Stromal cell of bone marrow (primary cell): ENCODE measurements at regions not wholly inside any gene's neighbourhood (a gene's known extent, or its start where the extent isn't known, plus 50 kb on each side); places are given as distances from the start of the nearest gene placed in this dataset.

Experiments used
- DNase-seq: peaks from one replicate; pipeline ENCODE4 v3.0.0-alpha.2; 2012; ENCODE audit warnings: low read depth

GRCh38 chr1:87682565-87682964 lies 353.9 kb downstream of the LMO4 start:
- no peak for DNase-seq

DNA sequence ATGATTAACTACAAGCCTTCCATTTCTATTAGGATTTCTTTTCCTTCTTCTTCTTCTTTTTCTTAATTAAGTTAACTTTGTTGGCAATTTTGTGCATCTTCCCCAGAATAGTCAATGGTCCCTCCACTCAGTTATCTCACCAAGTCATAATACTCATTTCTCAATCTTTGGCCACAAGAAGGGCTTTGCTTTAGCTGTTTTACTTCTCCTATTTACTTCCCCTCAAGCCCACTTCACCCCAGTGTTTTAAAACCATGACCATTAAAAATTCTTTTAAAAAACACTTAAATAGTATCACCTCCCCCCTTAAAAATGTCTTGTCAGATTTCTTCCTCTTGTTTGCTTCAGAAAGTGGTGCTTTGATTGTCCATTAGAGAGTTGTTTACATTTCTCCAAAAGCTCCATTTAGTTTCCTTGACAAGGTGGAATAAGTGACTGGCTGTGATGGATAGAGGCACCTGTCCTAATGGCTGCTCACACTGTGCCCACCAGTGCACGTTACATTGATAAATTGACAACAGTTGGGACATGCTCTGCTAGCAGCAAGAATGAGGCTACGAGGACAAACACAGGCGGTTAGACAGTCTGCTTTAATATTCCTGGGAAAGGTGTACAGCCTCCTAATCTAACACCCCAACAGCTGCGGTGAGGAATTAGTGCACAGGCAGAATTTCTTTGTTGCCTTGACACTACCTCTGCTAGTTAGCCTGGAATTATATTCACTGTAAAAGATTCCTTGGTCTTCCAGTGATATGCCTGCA lies 354.7 kb downstream of the LMO4 start:
- no peak for DNase-seq

DNA sequence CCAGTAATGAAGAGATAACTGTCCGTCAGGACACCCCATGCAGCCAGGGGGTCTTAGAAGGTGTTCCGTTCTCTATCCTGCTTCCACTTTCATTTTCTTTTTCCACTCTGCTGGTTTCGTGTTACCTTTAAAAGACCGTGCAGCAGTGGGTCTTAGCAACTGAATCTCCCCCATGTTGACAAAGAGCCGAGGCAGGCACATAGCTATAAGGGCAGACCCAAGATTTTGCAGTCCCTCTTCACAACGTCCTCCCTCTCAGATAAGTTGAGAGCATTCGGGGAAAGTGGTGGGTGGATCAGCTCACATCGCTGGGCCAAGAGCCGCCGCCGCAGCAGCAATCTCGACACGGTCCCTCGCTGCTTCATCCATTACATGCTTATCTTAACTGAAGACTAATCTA lies 355.5 kb downstream of the LMO4 start:
- DNase-seq = no peak

GRCh38 chr1:87684713-87685205 lies 356.1 kb downstream of the LMO4 start:
- peak; percentile 36 for DNase-seq

DNA sequence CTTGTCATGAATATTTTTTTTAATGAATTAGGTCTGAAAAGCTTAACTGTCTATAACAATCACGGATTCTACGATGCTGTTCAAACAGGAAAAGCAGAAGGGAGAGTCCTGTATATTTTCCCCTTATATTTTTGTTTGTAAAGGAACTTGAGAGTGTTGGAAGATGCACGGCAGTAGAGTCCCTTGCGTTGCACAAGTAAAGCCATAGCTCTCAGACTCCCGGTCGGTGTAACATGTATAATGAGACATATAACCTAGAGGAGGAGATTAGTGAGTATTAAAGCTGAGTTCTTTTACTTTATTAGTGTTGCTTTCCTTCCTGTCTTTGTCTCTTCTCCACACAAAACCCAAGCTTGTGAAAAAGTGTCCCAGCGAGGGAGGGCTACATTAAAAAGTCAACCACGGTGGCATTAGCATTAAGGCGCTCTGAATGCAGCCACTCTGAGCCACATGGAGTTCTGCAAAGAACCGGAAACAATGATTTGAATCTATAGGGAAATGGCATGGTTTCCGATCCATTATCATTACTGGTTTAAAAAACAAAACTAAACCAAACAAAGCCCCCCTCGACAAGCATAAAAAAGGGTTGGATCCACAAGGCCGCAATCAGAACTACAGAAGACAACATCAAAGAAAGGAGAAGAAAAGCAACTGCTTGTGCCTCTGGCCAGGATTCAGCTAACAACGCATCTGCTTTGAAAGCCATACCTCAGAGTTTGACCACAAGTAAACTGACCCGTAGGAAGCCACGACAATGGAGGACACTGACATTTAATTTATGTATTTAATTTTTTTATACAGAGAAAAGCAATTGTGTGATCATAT lies 356.8 kb downstream of the LMO4 start:
- DNase-seq = no peak

DNA sequence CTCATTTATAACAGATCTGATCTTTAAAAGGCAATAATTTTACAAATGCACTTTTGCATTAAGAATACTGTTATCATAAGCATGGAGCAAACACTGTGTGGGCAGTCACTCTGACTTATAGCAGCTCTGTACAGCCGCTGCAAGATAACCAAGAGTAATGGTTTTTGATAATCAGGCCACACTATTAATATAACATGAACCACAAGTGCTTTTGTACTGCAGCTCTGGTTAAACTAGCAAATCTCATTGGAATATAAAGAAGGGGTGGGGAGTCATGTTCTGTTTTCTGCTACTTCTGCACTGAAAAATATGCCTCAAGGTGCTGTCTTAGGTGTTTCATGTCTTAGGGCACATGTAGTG lies 357.4 kb downstream of the LMO4 start:
- no peak for DNase-seq

DNA sequence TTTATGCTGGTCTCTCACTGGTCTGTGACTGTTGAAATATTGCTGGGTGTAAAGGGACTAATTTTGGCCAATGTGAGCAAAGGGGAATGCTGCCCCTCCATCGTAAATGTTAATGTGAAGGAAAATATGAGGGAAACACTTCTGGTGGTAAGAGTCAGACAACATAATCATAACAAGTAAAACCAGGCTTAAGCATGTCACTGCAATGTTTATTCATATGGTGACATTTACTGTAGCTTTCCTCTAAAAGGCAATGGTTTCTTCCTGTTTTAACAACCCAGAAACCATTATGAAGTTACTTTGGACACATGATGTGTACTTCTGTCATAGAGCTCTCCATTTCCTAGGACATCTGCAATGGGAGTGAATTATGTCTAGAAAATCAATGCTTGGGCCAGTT lies 358.0 kb downstream of the LMO4 start:
- no peak for DNase-seq

- no peak for DNase-seq
Measured at GRCh38 chr1:87688136-87688535, 359.5 kb downstream of the LMO4 start.

DNA sequence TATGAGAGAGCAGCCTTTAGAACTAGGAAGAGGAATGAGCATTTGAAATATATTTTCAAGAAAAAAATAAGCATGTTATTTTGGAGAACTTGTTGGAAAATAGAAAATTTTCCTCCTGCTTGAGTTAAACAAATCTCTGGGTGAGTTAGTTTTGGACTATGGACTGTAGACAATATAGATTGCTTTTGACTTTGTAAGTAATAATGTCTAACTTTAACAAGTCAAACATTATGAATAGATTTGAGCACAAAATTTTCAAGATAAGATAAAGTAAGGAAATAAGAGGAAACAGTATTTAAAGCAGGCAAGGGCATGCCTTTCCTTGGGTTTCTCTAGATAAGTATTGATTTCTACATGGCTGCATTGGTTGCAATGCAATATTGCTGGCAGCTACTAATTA lies 360.8 kb downstream of the LMO4 start:
- no peak for DNase-seq

- no peak for DNase-seq
Measured at GRCh38 chr1:87696483-87696882, 367.8 kb downstream of the LMO4 start.

DNA sequence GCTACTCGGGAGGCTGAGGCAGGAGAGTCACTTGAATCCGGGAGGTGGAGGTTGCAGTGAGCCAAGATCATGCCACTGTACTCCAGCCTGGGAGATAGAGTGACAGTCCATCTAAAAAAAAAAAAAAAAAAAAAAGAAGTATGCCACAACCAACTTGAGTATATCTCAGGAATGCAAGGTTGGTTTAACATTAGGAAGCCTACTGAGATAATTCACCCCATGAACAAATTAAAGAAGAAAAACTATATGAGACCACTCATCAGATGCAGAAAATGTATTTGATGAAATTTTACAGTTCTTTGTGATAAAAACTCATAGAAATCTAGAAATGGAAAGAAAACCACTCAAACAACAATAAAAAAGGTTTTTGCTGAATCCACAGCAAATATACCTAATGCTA lies 373.8 kb downstream of the LMO4 start:
- no peak for DNase-seq

DNA sequence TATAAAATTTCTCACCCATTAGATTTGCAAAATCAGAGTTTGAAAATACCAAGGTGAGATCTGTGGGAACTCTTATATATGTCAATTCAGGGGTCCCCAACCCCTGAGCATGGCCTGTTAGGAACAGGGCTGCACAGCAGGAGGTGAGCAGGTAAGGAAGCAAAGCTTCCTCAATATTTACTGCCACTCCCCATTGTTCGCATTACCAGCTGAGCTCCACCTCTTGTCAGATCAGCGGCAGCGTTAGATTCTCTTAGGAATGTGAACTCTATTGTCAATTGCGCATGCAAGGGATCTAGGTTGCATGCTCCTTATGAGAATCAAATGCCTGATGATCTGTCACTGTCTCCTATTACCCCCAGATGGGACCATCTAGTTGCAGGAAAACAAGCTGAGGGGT lies 376.6 kb downstream of the LMO4 start:
- no peak for DNase-seq

DNA sequence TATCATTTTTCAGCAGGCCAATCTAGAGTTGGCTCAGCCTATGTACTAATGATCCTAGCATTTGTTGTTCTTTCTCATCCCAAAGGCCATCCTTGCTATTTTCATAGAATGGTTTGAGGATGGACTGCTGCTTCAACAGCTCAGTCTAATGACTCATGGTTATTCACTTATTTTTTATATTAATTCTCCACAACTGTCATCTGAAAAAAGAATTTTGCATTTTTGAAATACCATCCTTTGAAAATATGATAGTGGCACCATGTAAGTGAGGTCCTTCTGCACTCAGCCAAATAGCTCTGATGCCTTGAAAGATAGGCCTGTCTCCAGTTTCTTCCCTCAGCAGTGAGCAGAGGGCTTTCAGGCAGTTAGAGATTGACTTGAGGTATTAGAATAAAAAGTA lies 377.5 kb downstream of the LMO4 start:
- peak; percentile 32 for DNase-seq

- no peak for DNase-seq
Measured at GRCh38 chr1:87706779-87707228, 378.1 kb downstream of the LMO4 start.

GRCh38 chr1:87707411-87707810 lies 378.7 kb downstream of the LMO4 start:
- DNase-seq = no peak

GRCh38 chr1:87712261-87713010 lies 383.8 kb downstream of the LMO4 start:
- no peak for DNase-seq

DNA sequence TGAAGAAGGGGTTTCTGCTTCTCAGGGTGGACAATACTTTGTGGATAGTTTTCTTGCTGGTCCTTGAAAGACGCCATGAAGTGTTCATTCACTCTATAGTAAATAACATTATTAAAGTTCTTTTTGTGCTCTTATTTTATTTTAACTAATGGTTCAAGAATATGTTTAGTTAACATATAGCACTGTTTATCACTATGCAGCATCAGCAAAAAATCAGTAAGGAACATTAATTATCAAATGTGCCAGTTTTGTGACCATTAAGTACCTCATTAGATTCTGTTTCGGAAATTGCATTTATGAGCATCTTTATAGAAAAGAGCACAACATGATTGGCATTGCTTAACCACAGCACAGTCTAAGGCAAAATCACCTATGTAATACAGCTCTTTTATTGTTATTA lies 385.6 kb downstream of the LMO4 start:
- DNase-seq = no peak

DNA sequence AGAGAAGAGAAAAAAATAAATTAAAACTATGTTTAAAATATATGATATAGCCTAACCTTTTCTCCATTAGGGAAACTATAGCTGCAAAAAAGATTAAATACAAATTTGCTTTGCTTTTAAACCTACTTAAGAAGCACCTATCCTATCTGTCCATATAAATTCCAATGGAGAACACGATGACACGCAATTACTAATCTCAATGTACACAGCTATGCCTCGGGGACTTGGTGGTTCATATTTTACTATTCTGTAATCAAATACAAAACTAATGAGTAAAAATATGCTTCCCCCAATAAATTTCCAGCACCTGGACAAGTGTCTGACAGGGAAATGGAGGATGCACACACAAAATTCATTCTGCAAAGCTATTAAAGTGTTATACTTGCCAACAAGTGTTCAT lies 386.4 kb downstream of the LMO4 start:
- DNase-seq = no peak

- no peak for DNase-seq
Measured at GRCh38 chr1:87715471-87715870, 386.8 kb downstream of the LMO4 start.

DNA sequence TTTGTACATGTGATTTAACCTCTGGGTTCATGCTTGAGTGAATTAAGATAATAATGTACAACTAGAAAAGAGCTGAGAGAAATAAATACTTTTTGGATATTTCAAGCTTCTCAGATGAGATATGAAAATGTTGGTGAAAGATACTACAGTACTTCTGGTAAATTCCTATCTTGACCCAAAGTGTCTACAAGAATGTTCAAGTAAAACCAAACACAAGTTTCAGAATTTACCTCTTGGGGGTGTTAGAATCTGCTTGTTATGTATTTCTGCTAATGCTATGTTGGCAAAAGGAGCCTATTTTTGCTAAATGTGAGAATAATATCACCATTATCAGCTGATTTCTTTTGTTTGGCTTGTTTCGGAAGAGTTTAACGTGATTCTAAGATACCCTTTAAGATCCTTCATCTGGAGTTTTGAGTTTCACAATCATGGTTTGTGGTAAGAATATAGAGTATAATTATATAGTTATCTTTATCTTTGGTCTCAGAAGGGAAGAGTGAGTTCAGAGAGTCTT lies 388.5 kb downstream of the LMO4 start:
- DNase-seq = no peak

GRCh38 chr1:87718241-87718950 lies 389.7 kb downstream of the LMO4 start:
- DNase-seq = no peak

- no peak for DNase-seq
Measured at GRCh38 chr1:87719658-87720057, 391.0 kb downstream of the LMO4 start.
